ENCODE measurements at regions not wholly inside any gene's neighbourhood (a gene's known extent, or its start where the extent isn't known, plus 50 kb on each side); places are given as distances from the start of the nearest gene placed in this dataset.

GRCh38 chr13:47480951-47481350, 520.1 kb downstream of the SUCLA2 start:
- no peaks in the 10 kb centered on the region for H3K79me1 ChIP-seq (ENCODE audit: low read depth in 1 of 2, low read length in 2 of 2)
- H3K18ac ChIP-seq (ENCODE audit: low read depth, low read length): peak overlapping the region; percentile 59; the same call in 1 of the 2 replicates
- peak overlapping the region; percentile 64; the same call in 1 of the 2 replicates for H4K91ac ChIP-seq (ENCODE audit: insufficient read depth, low read depth, low read length)
- H2BK15ac ChIP-seq (ENCODE audit: low read depth, low read length): peak overlapping the region; percentile 39; the same call in 2 of the 3 replicates
- peak overlapping the region; percentile 54 for H2AFZ ChIP-seq (replicated peaks; ENCODE audit: low read length, poor library complexity)
- H3K23ac ChIP-seq (ENCODE audit: low read depth, low read length): peak overlapping the region; percentile 67; the same call in 1 of the 2 replicates
- H3K9me1 ChIP-seq (ENCODE audit: insufficient read depth, low read length): peaks cover 2% of the 10 kb centered on the region; the same call in 1 of the 2 replicates
- in situ Hi-C loops (cut with MboI; ENCODE audit: low sequenced_read_pairs) (no loop called here), intact Hi-C loops (cut with micrococcal nuclease) (no loop called here), dilution Hi-C loops (cut with HindIII; ENCODE audit: low sequenced_read_pairs, unreplicated experiment) (no loop called here)
- TF ChIP-seq CHD1 (IDR thresholded peaks at IDR 0.05; ENCODE audit: low read depth, low read length) (no peak), MAZ (IDR thresholded peaks at IDR 0.05; ENCODE audit: borderline replicate concordance, low read depth, low read length) (no peak), BHLHE40 (IDR thresholded peaks at IDR 0.05; ENCODE audit: low read depth, low read length) (no peak), NFE2L2 (IDR thresholded peaks at IDR 0.05; ENCODE audit: low read depth, low read length) (no peak), RCOR1 (IDR thresholded peaks at IDR 0.05; ENCODE audit: insufficient replicate concordance, low read length) (no peak), SMC3 (IDR thresholded peaks at IDR 0.05; ENCODE audit: low read depth, low read length) (no peak), FOS (IDR thresholded peaks at IDR 0.05; ENCODE audit: low read depth, low read length) (no peak), MAFK (IDR thresholded peaks at IDR 0.05; ENCODE audit: low read depth, low read length) (no peak), ELK1 (IDR thresholded peaks at IDR 0.05; ENCODE audit: borderline replicate concordance, low read depth, low read length) (no peak), POLR2A (IDR thresholded peaks at IDR 0.05; ENCODE audit: low read depth, low read length) (no peak), CEBPB (IDR thresholded peaks at IDR 0.05; ENCODE audit: low read depth, low read length) (no peak), RAD21 (IDR thresholded peaks at IDR 0.05; ENCODE audit: low read length) (no peak), RFX5 (IDR thresholded peaks at IDR 0.05; ENCODE audit: low read depth, low read length) (no peak), MXI1 (IDR thresholded peaks at IDR 0.05; ENCODE audit: borderline replicate concordance, low read depth, low read length) (no peak)
- TF ChIP-seq, protein P1, sequence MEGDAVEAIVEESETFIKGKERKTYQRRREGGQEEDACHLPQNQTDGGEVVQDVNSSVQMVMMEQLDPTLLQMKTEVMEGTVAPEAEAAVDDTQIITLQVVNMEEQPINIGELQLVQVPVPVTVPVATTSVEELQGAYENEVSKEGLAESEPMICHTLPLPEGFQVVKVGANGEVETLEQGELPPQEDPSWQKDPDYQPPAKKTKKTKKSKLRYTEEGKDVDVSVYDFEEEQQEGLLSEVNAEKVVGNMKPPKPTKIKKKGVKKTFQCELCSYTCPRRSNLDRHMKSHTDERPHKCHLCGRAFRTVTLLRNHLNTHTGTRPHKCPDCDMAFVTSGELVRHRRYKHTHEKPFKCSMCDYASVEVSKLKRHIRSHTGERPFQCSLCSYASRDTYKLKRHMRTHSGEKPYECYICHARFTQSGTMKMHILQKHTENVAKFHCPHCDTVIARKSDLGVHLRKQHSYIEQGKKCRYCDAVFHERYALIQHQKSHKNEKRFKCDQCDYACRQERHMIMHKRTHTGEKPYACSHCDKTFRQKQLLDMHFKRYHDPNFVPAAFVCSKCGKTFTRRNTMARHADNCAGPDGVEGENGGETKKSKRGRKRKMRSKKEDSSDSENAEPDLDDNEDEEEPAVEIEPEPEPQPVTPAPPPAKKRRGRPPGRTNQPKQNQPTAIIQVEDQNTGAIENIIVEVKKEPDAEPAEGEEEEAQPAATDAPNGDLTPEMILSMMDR (conservative IDR thresholded peaks at IDR 0.05; ENCODE audit: low read depth, low read length): no peak
- peak overlapping the region; percentile 87 for H3K4ac ChIP-seq (ENCODE audit: low read depth, low read length)
- WGBS, 2 experiments (ENCODE audit: extremely low coverage in 2 of 2, insufficient read length in 1 of 2): 67% methylated on average over 2 of the region's 3 CpGs; no CpG with 5 or more reads in 1 of the 2 experiments
- no peaks in the 10 kb centered on the region for H4K20me1 ChIP-seq (ENCODE audit: insufficient read depth, low read length)
- no peak overlapping the region for H3K9ac ChIP-seq (ENCODE audit: low read depth, low read length)
- H2BK5ac ChIP-seq (ENCODE audit: low read depth, low read length, poor library complexity, severe bottlenecking): peak overlapping the region; percentile 99
- ATAC-seq (ENCODE audit: low read depth) (no peak), DNase-seq (no peak)
- peak overlapping the region; percentile 11 to 78; a peak in 3 of 4 replicates for H4K8ac ChIP-seq (ENCODE audit: low read depth in 2 of 2, low read length in 2 of 2)
- H3K14ac ChIP-seq (replicated peaks; ENCODE audit: low read depth, low read length): peak overlapping the region; percentile 88
- H2BK120ac ChIP-seq (ENCODE audit: low read depth, low read length): peak overlapping the region; percentile 89
- ChIA-PET CTCF (no interaction called here), POLR2A (ENCODE audit: unreplicated experiment) (no interaction called here)
- H3K36me3 ChIP-seq (ENCODE audit: control insufficient read depth, insufficient read depth, low read length): no peaks in the 10 kb centered on the region
- H3K4me1 ChIP-seq (ENCODE audit: control insufficient read depth, insufficient read depth, low read length): peaks cover 10% of the 10 kb centered on the region; the same call in 1 of the 2 replicates
- H3K27ac ChIP-seq (ENCODE audit: insufficient read depth, low read length): peak overlapping the region; percentile 66; the same call in 1 of the 2 replicates
- no TSS peak for BruUV-seq (replicated peaks)
- no peaks in the 10 kb centered on the region for H3K9me3 ChIP-seq (ENCODE audit: control insufficient read depth, insufficient read depth, low read length)
- H3K4me2 ChIP-seq (ENCODE audit: low read depth, low read length): no peak overlapping the region
- no peak overlapping the region for H2AK9ac ChIP-seq (replicated peaks; ENCODE audit: low read depth, low read length, poor library complexity)
- H2BK20ac ChIP-seq (ENCODE audit: low read depth, low read length): peak overlapping the region; percentile 98
- H3K4me3 ChIP-seq (ENCODE audit: insufficient read depth, low read depth, low read length): no peak overlapping the region
- peak overlapping the region; percentile 14; the same call in 1 of the 2 replicates for H4K5ac ChIP-seq (ENCODE audit: low read depth, low read length)
- no peak overlapping the region for H3K56ac ChIP-seq (ENCODE audit: extremely low read depth, insufficient read depth, low read length)
- H2AK5ac ChIP-seq (ENCODE audit: low read depth, low read length): peak overlapping the region; percentile 65
- H3K27me3 ChIP-seq (ENCODE audit: control insufficient read depth, insufficient read depth, low read length): no peaks in the 10 kb centered on the region
